HepG2 (cell line): ENCODE measurements at regions not wholly inside any gene's neighbourhood (a gene's known extent, or its start where the extent isn't known, plus 50 kb on each side); places are given as distances from the start of the nearest gene placed in this dataset.

Experiments
- ATAC-seq: fragments of 200-7000 bp; cut with Tn5 transposase; 3 replicates; pipeline ENCODE4 v1.9.1; 2020; ENCODE audit warnings: mild to moderate bottlenecking, moderate library complexity
- BruUV-seq: library from RNA; stranded (reverse); fragments of 400-500 nt; replicated peaks from 2 replicates; lab custom pipeline; 2021; lab: Mats Ljungman, UMichigan
- CTCF ChIA-PET: fragments of 300-600 bp; formaldehyde crosslinking; extraction: SDS; loops from one replicate; lab custom pipeline; 2021; ENCODE audit warnings: low total read pairs, inconsistent platforms, low intra/inter-chr PET ratio; lab: Yijun Ruan, JAX
- POLR2A ChIA-PET: fragments of 350-600 bp; sonication (Branson Sonifier 250); formaldehyde crosslinking; loops from one replicate; lab custom pipeline; 2020; ENCODE audit warnings: antibody characterized with exemption, inconsistent platforms; lab: Yijun Ruan, JAX
- DNase-seq: peaks from one replicate; pipeline ENCODE4 v3.0.0-alpha.2; 2015; ENCODE audit warnings: low spot score
- FAIRE-seq: peaks from 3 replicates; lab custom pipeline; 2011; peaks lifted over from hg19 to GRCh38; lab: Jason Lieb, UNC
- H2AFZ ChIP-seq: one replicate; pipeline ENCODE4 v1.6.1; 2011; ENCODE audit warnings: low read length, inconsistent platforms
- H3K27ac ChIP-seq: fragments of 300-600 bp; 3 replicates; pipeline ENCODE4 v1.8.0; 2011; ENCODE audit warnings: mixed run types, mild to moderate bottlenecking, mixed read lengths, low read length, inconsistent platforms; ENCODE audit not compliant: insufficient read depth; ENCODE audit errors: extremely low read length
- H3K27me3 ChIP-seq, 2 experiments: fragments of 200-600 bp in 1 of 2; 2 replicates in 1 of 2; 3 replicates in 1 of 2; pipeline versions ENCODE4 v1.6.0 to v1.8.0; 2011; ENCODE audit warnings: low read length in 2 of 2, mild to moderate bottlenecking in 2 of 2, moderate library complexity in 2 of 2, inconsistent platforms in 1 of 2; ENCODE audit not compliant: insufficient read depth in 2 of 2, control insufficient read depth in 1 of 2
- H3K36me3 ChIP-seq, 2 experiments: fragments of 200-600 bp in 1 of 2; replicated peaks in 1 of 2; 2 replicates in 1 of 2; 3 replicates in 1 of 2; pipeline versions ENCODE4 v1.5.1 to v1.8.0; 2011; ENCODE audit warnings: low read length in 2 of 2, inconsistent platforms in 1 of 2; ENCODE audit not compliant: insufficient read depth in 2 of 2, control insufficient read depth in 1 of 2
- H3K4me1 ChIP-seq: 2 replicates; pipeline ENCODE4 v1.5.1; 2012; ENCODE audit warnings: low read length, inconsistent platforms; ENCODE audit not compliant: insufficient read depth
- H3K4me2 ChIP-seq: 2 replicates; pipeline ENCODE4 v1.6.0; 2011; ENCODE audit warnings: low read depth, low read length, inconsistent platforms
- H3K4me3 ChIP-seq, 3 experiments: fragments of 200-600 bp in 1 of 3; sonication (generic), shearing (Covaris generic) in 1 of 3; replicated peaks in 1 of 3; 2 replicates each; pipeline ENCODE4 v1.5.1; 2011 to 2016; ENCODE audit warnings: low read length in 3 of 3, inconsistent platforms in 2 of 3, low read depth in 2 of 3, mild to moderate bottlenecking in 2 of 3, control low read depth in 1 of 3, mixed read lengths in 1 of 3; ENCODE audit not compliant: insufficient read depth in 1 of 3
- H3K79me2 ChIP-seq: one replicate; pipeline ENCODE4 v1.6.1; 2011; ENCODE audit warnings: low read length, inconsistent platforms; ENCODE audit not compliant: insufficient read depth
- H3K9ac ChIP-seq: 2 replicates; pipeline ENCODE4 v1.6.0; 2011; ENCODE audit warnings: mild to moderate bottlenecking, low read depth, low read length, inconsistent platforms; ENCODE audit not compliant: insufficient read depth
- H3K9me3 ChIP-seq: 2 replicates; pipeline ENCODE4 v1.5.1; 2012; ENCODE audit warnings: mild to moderate bottlenecking, low read length
- H4K20me1 ChIP-seq: 2 replicates; pipeline ENCODE4 v1.6.0; 2011; ENCODE audit warnings: inconsistent platforms, mild to moderate bottlenecking, low read length, moderate library complexity; ENCODE audit not compliant: insufficient read depth
- HOXA3 ChIP-seq: sonication (generic); formaldehyde crosslinking; IDR thresholded peaks from 2 replicates; pipeline ENCODE4 v1.5.0; 2020; ENCODE audit warnings: missing genetic modification reagents
- MAFF ChIP-seq: IDR thresholded peaks from 2 replicates; pipeline ENCODE4 v1.6.1; 2011; ENCODE audit warnings: low read depth, low read length, improper control_type of control experiment
- MAFK ChIP-seq, 2 experiments: IDR thresholded peaks in 1 of 2; conservative IDR thresholded peaks in 1 of 2; 2 replicates each; pipeline ENCODE4 v1.6.1; 2011; ENCODE audit warnings: improper control_type of control experiment in 2 of 2, low read length in 2 of 2
- MLLT10 ChIP-seq: sonication (generic); formaldehyde crosslinking; IDR thresholded peaks from 2 replicates; pipeline ENCODE4 v1.4.0; 2020; ENCODE audit warnings: missing genetic modification reagents
- MTF1 ChIP-seq: sonication (generic); formaldehyde crosslinking; IDR thresholded peaks from 2 replicates; pipeline ENCODE4 v1.5.0; 2020; ENCODE audit warnings: missing genetic modification reagents
- NFE2L2 ChIP-seq: fragments of 150-350 bp; IDR thresholded peaks from 2 replicates; pipeline ENCODE4 v1.6.1; 2014; ENCODE audit warnings: low read length
- PITX1 ChIP-seq: sonication (generic); formaldehyde crosslinking; IDR thresholded peaks from 2 replicates; pipeline ENCODE4 v1.5.1; 2020; ENCODE audit warnings: mild to moderate bottlenecking, missing genetic modification reagents
- PLRG1 ChIP-seq: fragments of 450-650 bp; conservative IDR thresholded peaks from 2 replicates; pipeline ENCODE4 v1.6.1; 2016
- WGBS: methylation state at CpG from one replicate; pipeline ENCODE4 v1.1.6; 2017; ENCODE audit warnings: low lambda C conversion rate; 5-methylcytosine and 5-hydroxymethylcytosine counted together
- in situ Hi-C: cut with HindIII; loops from 2 replicates; pipeline ENCODE4 v1.10.0; 2017; ENCODE audit warnings: low pct_unique_long_range_greater_than_20kb; ENCODE audit not compliant: extremely low pct_ligation_motif_present
- intact Hi-C: fragments of 100-400 bp; cut with micrococcal nuclease; formaldehyde crosslinking; loops from one replicate; pipeline ENCODE4 v1.10.0; 2022; ENCODE audit not compliant: unreplicated experiment
- TF ChIP-seq, protein P1 (sequence below): sonication (generic); formaldehyde crosslinking; IDR thresholded peaks from 2 replicates; pipeline ENCODE4 v1.8.0; 2023; ENCODE audit warnings: mild to moderate bottlenecking, missing genetic modification reagents
- TF ChIP-seq, protein P2 (sequence below): sonication (generic); formaldehyde crosslinking; IDR thresholded peaks from 2 replicates; pipeline ENCODE4 v1.8.0; 2022; ENCODE audit warnings: mild to moderate bottlenecking, missing genetic modification reagents, moderate library complexity

DNA sequence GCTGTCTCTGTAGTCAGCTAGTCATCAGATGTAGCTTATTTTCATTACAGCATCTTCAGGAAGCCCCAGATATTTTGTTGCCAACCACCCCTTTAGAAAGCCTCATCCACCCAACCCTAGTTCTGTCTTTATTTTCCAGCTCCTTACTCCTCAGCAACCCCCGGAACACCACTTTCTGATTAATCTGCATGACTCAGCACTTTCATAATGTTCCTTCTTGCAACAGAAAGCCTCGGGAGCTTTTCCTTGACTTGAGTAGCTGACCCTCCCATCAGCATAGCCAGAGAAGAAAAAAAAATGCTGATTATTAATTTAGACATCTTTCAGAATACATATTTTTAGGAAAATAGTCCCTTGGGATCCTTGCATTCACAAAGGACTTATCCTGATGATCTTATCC lies 244.0 kb upstream of the CXCL12 start:
- CTCF ChIA-PET: no interaction called here
- Histone ChIP-seq H3K4me3 (no peak overlapping the region), H3K9me3 (no peaks in the 10 kb centered on the region), H3K4me2 (no peak overlapping the region), H4K20me1 (no peaks in the 10 kb centered on the region), H3K79me2 (no peaks in the 10 kb centered on the region), H3K27me3 (no peaks in the 10 kb centered on the region), H2AFZ (no peak overlapping the region), H3K27ac (no peak overlapping the region), H3K9ac (no peak overlapping the region), H3K36me3 (no peaks in the 10 kb centered on the region), H3K4me1 (no peaks in the 10 kb centered on the region)
- in situ Hi-C loops: no loop called here
- POLR2A ChIA-PET: no interaction called here
- WGBS: 18% methylated on average over 2 of the region's 2 CpGs
- FAIRE-seq: no peak
- ATAC-seq: no peak
- no TSS peak for BruUV-seq
- DNase-seq: no peak
- TF ChIP-seq NFE2L2: peak; percentile 84
- TF ChIP-seq, protein P1, sequence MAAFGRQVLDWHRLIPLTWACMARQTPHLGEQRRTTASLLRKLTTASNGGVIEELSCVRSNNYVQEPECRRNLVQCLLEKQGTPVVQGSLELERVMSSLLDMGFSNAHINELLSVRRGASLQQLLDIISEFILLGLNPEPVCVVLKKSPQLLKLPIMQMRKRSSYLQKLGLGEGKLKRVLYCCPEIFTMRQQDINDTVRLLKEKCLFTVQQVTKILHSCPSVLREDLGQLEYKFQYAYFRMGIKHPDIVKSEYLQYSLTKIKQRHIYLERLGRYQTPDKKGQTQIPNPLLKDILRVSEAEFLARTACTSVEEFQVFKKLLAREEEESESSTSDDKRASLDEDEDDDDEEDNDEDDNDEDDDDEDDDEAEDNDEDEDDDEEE (CRISPR knock-in tag): no peak
- TF ChIP-seq PITX1 (CRISPR knock-in tag): no peak
- no peak for TF ChIP-seq PLRG1
- TF ChIP-seq MTF1: no peak
- peak; percentile 88 for TF ChIP-seq MAFF
- no peak for TF ChIP-seq HOXA3
- TF ChIP-seq MAFK (conservative IDR thresholded peaks at IDR 0.05 in 1 of 2, IDR thresholded peaks at IDR 0.05 in 1 of 2; ENCODE audit: low read length in 2 of 2): peak; percentile 90 to 92
- TF ChIP-seq, protein P2, sequence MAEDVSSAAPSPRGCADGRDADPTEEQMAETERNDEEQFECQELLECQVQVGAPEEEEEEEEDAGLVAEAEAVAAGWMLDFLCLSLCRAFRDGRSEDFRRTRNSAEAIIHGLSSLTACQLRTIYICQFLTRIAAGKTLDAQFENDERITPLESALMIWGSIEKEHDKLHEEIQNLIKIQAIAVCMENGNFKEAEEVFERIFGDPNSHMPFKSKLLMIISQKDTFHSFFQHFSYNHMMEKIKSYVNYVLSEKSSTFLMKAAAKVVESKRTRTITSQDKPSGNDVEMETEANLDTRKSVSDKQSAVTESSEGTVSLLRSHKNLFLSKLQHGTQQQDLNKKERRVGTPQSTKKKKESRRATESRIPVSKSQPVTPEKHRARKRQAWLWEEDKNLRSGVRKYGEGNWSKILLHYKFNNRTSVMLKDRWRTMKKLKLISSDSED: no peak
- intact Hi-C loops: no loop called here

DNA sequence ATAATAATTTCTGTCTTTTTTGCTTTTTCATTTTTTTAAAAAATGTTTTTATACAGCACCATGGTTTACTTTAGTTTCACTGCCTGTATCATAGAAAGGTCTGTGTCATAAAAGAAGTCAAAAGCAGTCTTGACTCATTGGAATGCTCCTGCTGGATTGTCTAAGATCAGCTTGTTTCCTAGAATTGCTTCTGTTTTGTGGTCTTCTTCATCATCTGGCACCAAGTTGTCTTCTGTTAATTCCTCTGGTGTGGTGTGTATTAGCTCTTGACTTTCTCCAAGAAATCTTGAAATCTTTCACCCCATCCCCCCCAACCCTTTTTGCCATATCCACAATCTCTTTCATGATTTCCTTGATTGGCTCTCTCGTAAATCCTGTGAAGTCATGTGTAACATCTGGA lies 250.3 kb upstream of the CXCL12 start:
- ChIA-PET CTCF (no interaction called here), POLR2A (no interaction called here)
- Histone ChIP-seq H3K36me3 (no peaks in the 10 kb centered on the region), H3K27me3 (no peaks in the 10 kb centered on the region), H4K20me1 (no peaks in the 10 kb centered on the region), H3K27ac (no peak overlapping the region), H3K4me1 (no peaks in the 10 kb centered on the region), H3K9ac (no peak overlapping the region), H3K9me3 (no peaks in the 10 kb centered on the region), H3K4me3 (no peak overlapping the region), H3K79me2 (no peaks in the 10 kb centered on the region), H3K4me2 (no peak overlapping the region), H2AFZ (no peak overlapping the region)
- DNase-seq (no peak), ATAC-seq (no peak), FAIRE-seq (no peak)
- in situ Hi-C loops (no loop called here), intact Hi-C loops (no loop called here)
- no TSS peak for BruUV-seq
- 3% methylated on average over 1 of the region's 1 CpG for WGBS
- TF ChIP-seq MLLT10 (CRISPR knock-in tag): no peak
